NCI-H128 (cell line): ENCODE measurements at regions not wholly inside any gene's neighbourhood (a gene's known extent, or its start where the extent isn't known, plus 50 kb on each side); places are given as distances from the start of the nearest gene placed in this dataset.
"Not testable (repeated sequence)": the region's sequence is repeated elsewhere in the genome, so short reads cannot be mapped to it uniquely, and the experiment has no call there.

Source experiments
- DNase-seq: peaks from one replicate; lab custom pipeline; 2025; ENCODE audit not compliant: unreplicated experiment; lab: John Stamatoyannopoulos, UW

- no peak for DNase-seq
Observed at GRCh38 chr2:16100006-16100405, 159.7 kb downstream of the MYCN start.

GRCh38 chr2:16099326-16099725 is 159.0 kb downstream of the MYCN start:
- DNase-seq = no peak

- no peak for DNase-seq
Observed at GRCh38 chr2:16096962-16097361, 156.6 kb downstream of the MYCN start.

DNA sequence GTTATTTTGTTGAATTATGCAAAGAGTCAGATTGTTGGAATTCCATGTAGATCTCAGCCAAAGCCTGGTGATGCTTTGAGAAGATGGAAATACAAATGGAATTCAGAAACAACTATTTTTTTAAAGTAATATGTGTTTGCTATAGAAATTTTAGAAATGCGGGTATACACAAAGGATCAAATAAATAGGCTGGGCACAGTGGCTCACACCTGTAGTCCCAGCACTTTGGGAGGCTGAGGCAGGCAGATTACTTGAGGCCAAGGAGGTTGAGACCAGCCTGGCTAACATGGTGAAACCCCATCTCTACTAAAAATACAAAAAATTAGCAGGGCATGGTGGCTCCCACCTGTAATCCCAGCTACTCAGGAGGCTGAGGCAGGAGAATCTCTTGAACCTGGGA is 155.1 kb downstream of the MYCN start:
- DNase-seq = not testable (repeated sequence)

DNA sequence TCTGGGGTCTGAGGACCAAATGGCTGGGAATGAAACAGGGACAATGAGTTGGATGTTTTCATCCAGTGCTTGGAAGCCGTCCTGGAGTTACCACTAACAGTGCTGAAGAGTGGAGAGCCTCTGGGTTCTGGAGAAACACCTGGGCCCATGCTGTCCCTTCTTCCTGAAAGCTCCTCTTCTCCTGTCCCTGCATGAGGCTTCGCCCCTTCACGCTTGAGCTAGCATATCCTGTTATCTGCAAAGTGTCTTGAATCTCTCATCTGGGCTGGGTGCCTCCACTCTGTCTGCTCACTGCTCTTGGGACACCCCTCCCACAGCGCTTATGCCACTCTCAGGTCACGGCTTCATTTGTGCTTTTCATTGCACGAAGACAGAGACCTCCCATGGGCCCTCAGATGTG is 154.5 kb downstream of the MYCN start:
- DNase-seq = no peak

DNA sequence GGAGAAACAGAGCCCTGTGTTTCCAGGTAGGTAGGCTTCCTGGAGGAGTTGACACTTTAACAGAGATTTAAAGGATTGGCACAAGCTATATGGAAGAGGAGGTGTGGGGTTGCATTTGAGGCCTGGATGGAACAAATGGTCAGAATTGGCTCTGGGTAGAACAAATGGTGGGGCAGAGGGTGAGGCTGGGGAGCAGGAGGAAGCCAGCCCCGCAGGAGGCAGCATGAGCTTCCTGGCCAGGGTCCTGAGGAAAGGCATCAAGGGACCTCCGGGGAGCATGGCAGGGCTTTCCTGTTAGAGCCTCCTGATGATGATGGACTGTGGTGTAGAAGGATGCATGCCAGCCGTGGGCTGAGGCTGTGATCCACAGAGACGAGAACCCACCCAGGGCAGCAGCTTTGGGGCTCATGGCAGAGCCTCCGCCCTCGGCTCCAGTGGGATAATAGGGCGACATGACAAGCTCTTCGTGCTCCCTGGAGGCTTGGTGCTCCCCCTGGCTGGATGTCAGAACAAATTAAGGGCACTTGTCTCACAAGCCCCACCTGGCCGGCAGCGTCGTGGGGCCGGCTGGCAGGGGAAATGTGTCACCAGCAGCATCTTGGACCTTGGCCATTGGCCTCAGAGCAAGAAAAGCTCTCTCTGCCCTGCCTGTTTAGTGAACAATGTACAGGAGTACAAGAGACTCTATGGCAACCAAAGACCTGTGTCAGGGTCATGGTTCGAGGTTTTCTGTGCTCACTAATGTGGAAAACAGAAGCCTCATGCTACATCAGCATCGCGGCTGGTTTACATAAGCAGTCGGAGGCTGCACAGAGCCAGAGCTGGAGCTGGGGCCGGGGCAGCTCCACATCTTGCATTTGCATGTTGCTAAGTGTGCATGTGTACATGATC is 153.5 kb downstream of the MYCN start:
- no peak for DNase-seq

DNA sequence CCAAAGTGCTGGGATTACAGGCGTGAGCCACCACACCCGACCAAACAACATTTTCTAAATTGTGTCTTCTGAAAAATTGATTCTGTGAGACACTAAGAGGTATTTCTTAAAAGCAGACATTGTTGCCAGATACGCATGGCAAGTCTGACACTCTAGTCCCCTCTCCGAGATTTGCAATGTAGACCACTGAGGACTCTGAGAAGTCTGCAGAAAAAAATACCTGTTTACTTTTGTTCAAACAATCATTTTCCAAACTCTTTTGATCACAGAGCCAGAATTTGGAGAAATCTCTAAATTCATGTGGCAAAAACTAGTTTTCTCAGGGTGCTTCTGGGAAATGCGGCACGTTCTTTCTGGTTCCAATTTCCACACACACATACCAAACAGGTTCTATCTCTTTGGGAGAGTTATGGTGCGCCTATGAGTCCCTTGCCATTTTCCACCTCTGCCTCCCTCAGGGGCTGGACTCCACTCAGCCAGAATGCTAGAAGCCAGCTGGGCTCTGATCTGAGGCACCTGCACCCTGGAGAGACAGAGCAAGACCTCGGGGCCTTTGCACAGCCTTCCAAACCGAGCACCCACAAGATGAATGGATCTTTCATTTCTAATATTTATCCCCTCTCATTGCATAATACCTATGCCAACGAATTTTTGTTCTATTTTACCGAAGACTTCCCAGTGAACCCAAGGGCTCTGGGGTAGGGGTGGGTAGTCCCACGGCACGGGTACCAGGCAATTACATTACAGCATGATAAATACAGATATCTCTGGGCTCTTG is 152.7 kb downstream of the MYCN start:
- DNase-seq = no peak

DNA sequence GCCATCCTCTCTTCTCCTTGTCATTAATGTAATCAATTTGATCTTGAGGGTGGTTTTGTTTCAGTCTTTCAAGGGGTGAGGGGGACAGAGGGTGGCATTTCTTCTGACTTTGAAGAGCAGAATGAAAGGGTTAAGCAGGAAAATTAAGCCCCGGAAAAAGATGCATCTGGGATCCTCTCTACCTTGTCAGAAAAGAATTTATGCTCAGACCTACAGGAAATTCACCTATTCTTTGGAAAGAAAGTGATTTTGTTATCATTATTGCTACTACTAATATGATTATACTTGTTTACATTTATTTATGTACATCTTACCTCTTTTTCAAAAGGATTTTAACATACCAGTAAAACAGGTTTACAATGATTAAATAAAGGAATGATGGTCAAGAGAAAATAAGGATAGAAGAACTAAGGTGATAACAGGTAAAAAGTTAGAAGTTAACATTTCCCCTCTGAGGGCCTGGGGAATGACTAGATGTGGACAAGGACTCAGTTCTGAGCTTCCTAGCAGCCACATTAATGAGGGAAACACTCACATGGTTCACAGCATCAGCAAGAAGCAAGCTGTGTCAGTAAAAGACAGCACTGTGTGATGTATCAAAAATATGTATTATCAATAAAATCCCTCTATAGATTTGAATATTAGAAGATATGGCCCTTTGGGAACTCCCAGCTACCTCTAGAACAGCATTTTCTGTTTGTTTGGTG is 151.4 kb downstream of the MYCN start:
- DNase-seq = no peak

DNA sequence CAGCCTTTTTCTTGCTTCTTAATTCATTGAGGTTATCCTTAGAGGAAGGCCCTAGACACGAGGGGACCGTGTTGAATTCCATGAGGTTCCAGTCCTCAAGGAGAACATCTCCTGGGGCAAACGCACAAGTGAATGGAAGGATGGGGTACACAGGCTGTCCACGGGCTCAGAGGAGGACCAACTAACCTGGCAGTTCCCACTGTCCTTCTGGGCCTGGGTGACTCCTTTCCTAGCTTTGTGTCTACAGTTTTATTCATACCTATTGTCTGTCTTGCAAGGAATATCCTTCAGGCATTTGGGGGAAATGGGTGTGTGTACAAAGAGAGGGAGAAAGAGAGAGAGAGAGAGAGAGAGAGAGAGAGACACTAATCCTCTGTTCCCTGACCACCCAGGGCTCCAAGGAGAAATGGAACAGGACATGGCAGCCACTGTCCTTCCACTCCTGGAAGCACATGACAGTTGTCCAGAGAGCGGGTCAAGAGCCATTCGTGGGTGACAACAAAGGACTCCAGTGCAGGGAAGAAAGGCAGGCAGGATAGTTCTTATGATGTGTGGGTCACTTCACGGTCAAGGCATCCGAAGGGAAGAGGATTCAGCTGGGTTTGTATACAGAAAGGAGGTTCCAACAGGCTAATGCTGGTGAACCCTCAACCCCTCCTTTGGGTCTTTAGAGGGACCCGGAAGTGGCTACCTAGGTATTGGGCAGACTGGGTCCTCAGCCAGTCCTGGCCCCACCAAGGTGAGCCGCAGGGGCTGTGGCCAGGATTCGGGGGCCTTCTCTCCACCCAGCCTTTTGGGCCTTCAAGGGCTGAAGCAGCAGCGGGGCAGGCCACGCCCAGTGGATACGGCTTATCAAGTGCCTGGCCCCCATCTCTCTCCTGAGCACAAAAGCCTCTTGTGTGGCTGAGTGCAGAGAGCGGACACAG is 150.6 kb downstream of the MYCN start:
- DNase-seq = no peak

- not testable (repeated sequence) for DNase-seq
Observed at GRCh38 chr2:16089491-16089890, 149.1 kb downstream of the MYCN start.

GRCh38 chr2:16088802-16089112 is 148.4 kb downstream of the MYCN start:
- DNase-seq = no peak

DNA sequence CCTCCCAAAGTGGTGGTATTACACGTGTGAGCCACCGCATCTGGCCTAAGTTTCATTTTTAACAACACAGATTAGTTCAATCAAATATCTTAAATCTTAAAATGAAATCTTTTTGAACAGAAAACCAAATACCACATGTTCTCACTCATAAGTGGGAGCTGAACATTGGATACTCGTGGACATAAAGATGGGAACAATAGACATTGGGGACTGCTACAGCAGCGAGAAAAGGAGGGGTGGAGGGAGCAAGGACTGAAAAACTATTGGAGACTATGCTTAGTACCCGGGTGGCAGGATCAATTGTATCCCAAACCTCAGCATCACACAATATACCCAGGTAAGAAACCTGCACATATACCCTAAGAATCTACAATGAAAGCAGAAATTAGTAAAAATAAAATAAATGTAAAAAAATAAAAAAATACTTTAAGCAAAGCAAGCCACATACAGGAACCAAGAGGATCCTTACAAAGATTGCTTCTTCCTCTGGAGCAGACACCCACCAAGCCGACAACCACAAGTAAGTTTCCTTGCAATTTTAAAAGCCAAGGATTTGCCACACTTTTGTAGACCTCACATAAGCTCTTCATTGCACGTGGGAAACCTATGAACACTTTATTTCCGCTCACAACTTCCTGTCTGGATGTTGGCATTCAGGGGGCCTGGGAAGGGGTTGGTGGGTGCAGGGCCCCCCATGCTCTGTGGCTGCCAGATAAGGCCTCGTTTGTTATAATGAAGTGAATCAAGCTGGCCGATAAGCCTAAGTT is 147.9 kb downstream of the MYCN start:
- no peak for DNase-seq

DNA sequence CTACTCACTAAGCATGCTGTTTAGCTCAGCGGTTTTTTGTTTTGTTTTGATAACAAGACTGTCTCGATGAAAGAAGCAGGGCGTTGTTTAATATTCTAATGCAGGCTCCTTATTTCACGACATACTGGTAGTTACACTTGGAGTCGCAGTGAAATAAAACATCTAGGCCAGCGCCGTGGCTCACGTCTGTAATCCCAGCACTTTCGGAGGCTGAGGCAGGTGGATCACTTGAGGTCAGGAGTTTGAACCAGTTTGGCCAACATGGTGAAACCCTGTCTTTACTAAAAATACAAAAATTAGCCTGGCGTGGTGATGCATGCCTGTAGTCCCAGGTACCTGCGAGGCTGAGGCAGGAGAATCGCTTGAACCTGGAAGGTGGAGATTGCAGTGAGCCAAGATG is 145.8 kb downstream of the MYCN start:
- DNase-seq = not testable (repeated sequence)

DNA sequence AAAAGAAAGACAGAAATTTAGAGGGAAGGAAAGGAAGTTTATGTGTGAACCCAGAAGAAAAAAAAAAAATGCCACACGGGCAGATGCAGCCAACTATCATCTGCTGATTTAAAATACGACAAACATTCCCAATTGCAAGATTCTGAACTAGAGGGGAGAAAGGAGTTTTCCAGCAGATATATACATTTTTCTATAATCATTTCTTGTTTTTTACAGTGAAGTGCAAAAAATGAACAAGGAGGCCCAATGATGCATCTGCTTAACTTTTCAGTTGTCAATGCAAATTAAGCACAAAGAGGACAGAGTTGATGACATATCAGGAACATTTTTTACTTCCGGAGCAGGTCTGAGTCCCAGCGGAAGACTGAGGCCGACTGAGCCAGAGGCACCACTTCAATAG is 144.7 kb downstream of the MYCN start:
- DNase-seq = no peak

- DNase-seq = no peak
Observed at GRCh38 chr2:16084274-16084673, 143.9 kb downstream of the MYCN start.

- no peak for DNase-seq
Observed at GRCh38 chr2:16082276-16082675, 141.9 kb downstream of the MYCN start.

- no peak for DNase-seq
Observed at GRCh38 chr2:16081316-16082200, 141.2 kb downstream of the MYCN start.

- no peak for DNase-seq
Observed at GRCh38 chr2:16080516-16080915, 140.2 kb downstream of the MYCN start.

DNA sequence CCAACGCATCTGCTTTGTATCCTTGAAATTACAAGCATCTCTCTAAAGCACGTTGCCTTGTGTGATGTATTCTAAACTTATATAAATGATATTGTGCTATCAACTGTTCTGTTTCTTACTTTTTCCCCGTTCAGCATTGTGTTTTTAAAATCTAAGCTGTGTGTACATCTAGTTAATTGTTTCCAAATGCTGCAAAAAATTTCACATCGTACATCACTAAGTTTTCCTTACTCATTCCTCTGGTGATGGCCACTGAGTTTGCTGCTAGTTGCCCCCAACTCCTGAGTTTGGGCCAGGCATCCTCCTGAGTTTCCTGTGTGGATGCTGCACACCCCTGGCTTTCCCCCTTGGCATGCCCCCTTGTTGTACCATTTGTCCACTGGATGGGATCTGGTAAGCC is 139.7 kb downstream of the MYCN start:
- no peak for DNase-seq
